Neural crest cell (in vitro differentiated cells): ENCODE measurements at regions not wholly inside any gene's neighbourhood (a gene's known extent, or its start where the extent isn't known, plus 50 kb on each side); places are given as distances from the start of the nearest gene placed in this dataset.
A peak's percentile ranks its signal among the peaks of the same experiment; 100 is the strongest.

Source experiments
- DNase-seq: peaks from one replicate; pipeline ENCODE4 v3.0.0; 2021; ENCODE audit warnings: low read depth, mixed read lengths, low spot score
- H3K27ac Mint-ChIP-seq: one replicate; pipeline ENCODE4 v1.8.0; 2021; ENCODE audit warnings: mild to moderate bottlenecking, mixed read lengths; ENCODE audit not compliant: unreplicated experiment
- H3K27me3 Mint-ChIP-seq: 2 replicates; pipeline ENCODE4 v1.8.0; 2021; ENCODE audit warnings: low read depth, mild to moderate bottlenecking, mixed read lengths
- H3K36me3 Mint-ChIP-seq: 2 replicates; pipeline ENCODE4 v1.8.0; 2021; ENCODE audit warnings: low read depth, mild to moderate bottlenecking, mixed read lengths
- H3K4me1 Mint-ChIP-seq: 2 replicates; pipeline ENCODE4 v1.8.0; 2021; ENCODE audit warnings: mixed read lengths
- H3K4me3 Mint-ChIP-seq: one replicate; pipeline ENCODE4 v1.8.0; 2021; ENCODE audit warnings: mild to moderate bottlenecking, mixed read lengths
- H3K9me3 Mint-ChIP-seq: 2 replicates; pipeline ENCODE4 v1.8.0; 2021; ENCODE audit warnings: mixed read lengths
- TF ChIP-seq, protein P1 (sequence below): fragments of 200-600 bp; sonication (generic); conservative IDR thresholded peaks from 2 replicates; pipeline ENCODE4 v1.5.0; 2021; ENCODE audit warnings: antibody characterized with exemption, mild to moderate bottlenecking

DNA sequence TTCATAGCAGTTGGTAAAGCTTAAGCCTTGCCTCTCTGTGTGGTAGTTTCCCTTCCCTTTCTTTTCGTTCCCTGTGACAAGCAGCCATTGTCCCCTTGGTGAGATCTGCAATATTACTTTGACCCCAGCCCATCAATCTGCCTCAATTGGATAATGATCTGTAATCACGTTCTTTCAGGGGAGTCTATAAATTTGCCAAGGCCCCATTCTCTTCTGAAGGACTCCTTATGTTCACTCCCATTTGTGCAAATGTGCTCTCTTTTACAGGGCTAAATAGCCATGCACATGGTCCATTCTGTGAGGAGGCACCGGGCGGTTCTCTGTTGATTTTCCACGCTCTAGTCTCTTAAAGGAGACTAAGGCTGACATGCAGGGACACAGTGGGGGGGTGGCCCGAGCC lies 660.4 kb upstream of the SLC35B3 start:
- TF ChIP-seq, protein P1, sequence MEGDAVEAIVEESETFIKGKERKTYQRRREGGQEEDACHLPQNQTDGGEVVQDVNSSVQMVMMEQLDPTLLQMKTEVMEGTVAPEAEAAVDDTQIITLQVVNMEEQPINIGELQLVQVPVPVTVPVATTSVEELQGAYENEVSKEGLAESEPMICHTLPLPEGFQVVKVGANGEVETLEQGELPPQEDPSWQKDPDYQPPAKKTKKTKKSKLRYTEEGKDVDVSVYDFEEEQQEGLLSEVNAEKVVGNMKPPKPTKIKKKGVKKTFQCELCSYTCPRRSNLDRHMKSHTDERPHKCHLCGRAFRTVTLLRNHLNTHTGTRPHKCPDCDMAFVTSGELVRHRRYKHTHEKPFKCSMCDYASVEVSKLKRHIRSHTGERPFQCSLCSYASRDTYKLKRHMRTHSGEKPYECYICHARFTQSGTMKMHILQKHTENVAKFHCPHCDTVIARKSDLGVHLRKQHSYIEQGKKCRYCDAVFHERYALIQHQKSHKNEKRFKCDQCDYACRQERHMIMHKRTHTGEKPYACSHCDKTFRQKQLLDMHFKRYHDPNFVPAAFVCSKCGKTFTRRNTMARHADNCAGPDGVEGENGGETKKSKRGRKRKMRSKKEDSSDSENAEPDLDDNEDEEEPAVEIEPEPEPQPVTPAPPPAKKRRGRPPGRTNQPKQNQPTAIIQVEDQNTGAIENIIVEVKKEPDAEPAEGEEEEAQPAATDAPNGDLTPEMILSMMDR, result no peak
- Mint-ChIP-seq H3K27ac (peak overlapping the region; percentile 53), H3K4me1 (peaks cover 29% of the 10 kb centered on the region), H3K9me3 (no peaks in the 10 kb centered on the region), H3K4me3 (peak overlapping the region; percentile 22), H3K36me3 (no peaks in the 10 kb centered on the region), H3K27me3 (peaks cover 86% of the 10 kb centered on the region)
- DNase-seq, result peak; percentile 51

DNA sequence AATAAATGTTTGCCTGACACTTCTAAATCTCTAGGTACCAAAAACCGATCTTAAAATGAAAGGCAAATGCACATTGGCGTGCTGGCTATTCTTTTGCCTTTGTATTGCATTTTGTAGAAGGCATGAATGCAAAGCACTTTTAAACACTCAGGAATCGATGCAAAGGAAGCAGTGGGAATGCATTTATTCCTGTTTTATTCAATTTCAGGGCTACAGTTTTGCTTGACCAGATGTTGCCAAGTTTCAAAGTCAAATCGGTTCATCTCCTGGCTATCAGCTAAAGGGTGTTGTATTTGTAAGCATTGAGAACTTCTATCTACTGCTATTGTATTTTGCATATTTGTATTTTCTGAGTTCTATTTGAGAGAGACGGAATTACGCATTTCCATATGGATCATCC lies 659.8 kb upstream of the SLC35B3 start:
- H3K36me3 Mint-ChIP-seq, result no peaks in the 10 kb centered on the region
- peaks cover 86% of the 10 kb centered on the region for H3K27me3 Mint-ChIP-seq
- H3K27ac Mint-ChIP-seq, result no peak overlapping the region
- DNase-seq, result no peak
- TF ChIP-seq, protein P1, result no peak
- H3K4me3 Mint-ChIP-seq, result peak overlapping the region; percentile 22
- no peaks in the 10 kb centered on the region for H3K9me3 Mint-ChIP-seq
- H3K4me1 Mint-ChIP-seq, result peaks cover 31% of the 10 kb centered on the region

DNA sequence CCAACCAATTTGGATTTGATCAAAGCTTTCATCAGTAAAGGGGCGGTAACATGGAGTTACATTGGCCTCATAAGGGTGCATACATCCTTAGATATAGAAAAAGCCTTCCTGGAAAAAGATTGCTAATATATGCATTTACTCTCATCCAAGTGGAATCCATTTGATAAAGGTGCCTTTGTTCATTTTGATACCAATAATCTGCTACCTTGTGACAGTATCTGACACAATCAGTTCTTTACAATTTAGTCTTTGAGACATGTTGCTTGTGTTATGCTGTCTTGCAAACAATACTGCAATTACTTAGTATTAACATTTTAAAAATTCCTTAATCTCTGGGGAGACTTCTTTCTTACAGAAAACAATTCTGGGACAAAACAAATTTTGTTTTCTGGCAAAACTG lies 654.4 kb upstream of the SLC35B3 start:
- no peak for DNase-seq
- Mint-ChIP-seq H3K9me3 (no peaks in the 10 kb centered on the region), H3K36me3 (no peaks in the 10 kb centered on the region), H3K27me3 (peaks cover 95% of the 10 kb centered on the region), H3K4me3 (no peak overlapping the region), H3K4me1 (peaks cover 28% of the 10 kb centered on the region), H3K27ac (no peak overlapping the region)
- TF ChIP-seq, protein P1, result no peak

DNA sequence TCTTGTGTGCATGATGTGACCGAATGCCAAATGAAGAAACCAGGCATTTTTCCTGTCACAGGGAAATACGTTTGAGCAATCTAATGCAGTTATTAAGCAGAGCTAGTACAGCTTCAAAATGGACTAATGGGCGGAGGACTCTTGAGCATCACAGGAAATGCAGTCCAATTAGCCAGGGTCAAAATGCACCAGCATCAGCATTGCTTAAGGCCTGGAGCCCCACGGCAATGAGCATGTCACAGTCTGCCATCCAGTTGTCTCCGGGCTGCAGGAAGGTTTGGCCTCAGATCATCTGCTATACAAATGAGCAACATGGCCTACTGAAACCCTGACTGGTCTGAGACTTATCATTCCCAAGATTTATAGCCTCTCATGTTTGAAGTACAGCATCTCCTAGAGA lies 652.1 kb upstream of the SLC35B3 start:
- H3K36me3 Mint-ChIP-seq, result no peaks in the 10 kb centered on the region
- peaks cover 25% of the 10 kb centered on the region for H3K4me1 Mint-ChIP-seq
- H3K27ac Mint-ChIP-seq, result no peak overlapping the region
- no peak for DNase-seq
- H3K4me3 Mint-ChIP-seq, result no peak overlapping the region
- peaks cover 97% of the 10 kb centered on the region for H3K27me3 Mint-ChIP-seq
- TF ChIP-seq, protein P1, result no peak
- H3K9me3 Mint-ChIP-seq, result no peaks in the 10 kb centered on the region

DNA sequence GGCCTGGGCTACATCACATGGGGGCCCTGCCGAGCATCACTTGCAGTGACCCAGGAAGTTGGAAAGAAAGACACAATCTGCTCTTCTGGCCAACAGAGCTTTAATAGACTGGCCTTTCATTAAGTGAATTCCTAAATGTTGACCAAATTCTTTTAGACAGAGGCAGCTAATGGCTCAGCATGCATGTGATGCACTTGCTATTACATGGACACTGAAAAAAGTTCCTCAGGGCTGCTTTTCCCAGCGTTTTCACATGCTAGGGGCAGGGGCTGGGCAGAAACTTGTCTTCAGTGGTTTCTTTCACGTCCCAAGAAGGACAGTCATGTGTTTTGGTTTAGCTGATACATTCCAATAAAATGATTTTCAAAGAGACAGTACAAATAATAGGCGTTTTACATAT lies 651.0 kb upstream of the SLC35B3 start:
- Mint-ChIP-seq H3K27me3 (peaks cover 98% of the 10 kb centered on the region), H3K36me3 (no peaks in the 10 kb centered on the region), H3K4me1 (peaks cover 25% of the 10 kb centered on the region), H3K4me3 (no peak overlapping the region), H3K27ac (no peak overlapping the region), H3K9me3 (no peaks in the 10 kb centered on the region)
- TF ChIP-seq, protein P1, result no peak
- DNase-seq, result no peak

DNA sequence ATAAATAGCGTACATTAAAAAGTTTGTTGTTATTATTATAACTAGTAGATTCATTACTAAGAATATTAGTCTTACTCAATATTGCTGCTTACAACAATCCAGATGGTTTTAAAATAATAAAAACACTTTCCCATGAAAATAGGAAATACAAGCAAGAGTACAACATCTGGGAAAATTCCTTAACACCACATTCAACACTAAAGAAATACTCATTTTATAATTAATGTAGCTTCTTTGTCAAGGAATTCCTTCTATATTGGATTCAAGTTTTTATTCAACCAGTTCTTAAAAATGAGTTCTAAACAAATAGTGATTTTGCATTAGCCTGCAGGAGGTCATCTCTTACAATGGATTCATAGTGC lies 650.3 kb upstream of the SLC35B3 start:
- Mint-ChIP-seq H3K27ac (no peak overlapping the region), H3K4me3 (no peak overlapping the region), H3K27me3 (peaks cover 95% of the 10 kb centered on the region), H3K4me1 (peaks cover 25% of the 10 kb centered on the region), H3K9me3 (no peaks in the 10 kb centered on the region), H3K36me3 (no peaks in the 10 kb centered on the region)
- DNase-seq, result no peak
- TF ChIP-seq, protein P1, result no peak
